GM21825 (cell line): ENCODE measurements at regions not wholly inside any gene's neighbourhood (a gene's known extent, or its start where the extent isn't known, plus 50 kb on each side); places are given as distances from the start of the nearest gene placed in this dataset.

Experiments
- ATAC-seq: cut with Tn5 transposase; IDR thresholded peaks from one replicate; pipeline ENCODE4 v1.9.1; 2021; ENCODE audit warnings: mild to moderate bottlenecking, moderate library complexity; ENCODE audit not compliant: unreplicated experiment

GRCh38 chr2:138964418-138964817 is 184.2 kb upstream of the NXPH2 start:
- ATAC-seq = no peak

- no peak for ATAC-seq
Measured at GRCh38 chr2:138962686-138963085, 182.5 kb upstream of the NXPH2 start.

- no peak for ATAC-seq
Measured at GRCh38 chr2:138960191-138960590, 180.0 kb upstream of the NXPH2 start.

GRCh38 chr2:138959031-138959430 is 178.8 kb upstream of the NXPH2 start:
- no peak for ATAC-seq

GRCh38 chr2:138956116-138956515 is 175.9 kb upstream of the NXPH2 start:
- no peak for ATAC-seq

- no peak for ATAC-seq
Measured at GRCh38 chr2:138950486-138950885, 170.3 kb upstream of the NXPH2 start.

GRCh38 chr2:138949517-138949916 is 169.3 kb upstream of the NXPH2 start:
- no peak for ATAC-seq

GRCh38 chr2:138948070-138948539 is 167.9 kb upstream of the NXPH2 start:
- peak; percentile 79 for ATAC-seq

GRCh38 chr2:138943470-138943869 is 163.3 kb upstream of the NXPH2 start:
- no peak for ATAC-seq

- ATAC-seq = no peak
Measured at GRCh38 chr2:138942466-138942865, 162.3 kb upstream of the NXPH2 start.

- no peak for ATAC-seq
Measured at GRCh38 chr2:138931284-138932256, 151.4 kb upstream of the NXPH2 start.

- no peak for ATAC-seq
Measured at GRCh38 chr2:138930571-138930970, 150.4 kb upstream of the NXPH2 start.

GRCh38 chr2:138928374-138929021 is 148.3 kb upstream of the NXPH2 start:
- ATAC-seq = no peak

GRCh38 chr2:138922973-138923563 is 142.9 kb upstream of the NXPH2 start:
- no peak for ATAC-seq

GRCh38 chr2:138919120-138919747 is 139.0 kb upstream of the NXPH2 start:
- ATAC-seq = no peak

- no peak for ATAC-seq
Measured at GRCh38 chr2:138910427-138910826, 130.2 kb upstream of the NXPH2 start.

GRCh38 chr2:138906549-138906948 is 126.4 kb upstream of the NXPH2 start:
- ATAC-seq = no peak

GRCh38 chr2:138902239-138902871 is 122.2 kb upstream of the NXPH2 start:
- ATAC-seq = no peak

- no peak for ATAC-seq
Measured at GRCh38 chr2:138901530-138901929, 121.3 kb upstream of the NXPH2 start.

- no peak for ATAC-seq
Measured at GRCh38 chr2:138898855-138899254, 118.7 kb upstream of the NXPH2 start.

- no peak for ATAC-seq
Measured at GRCh38 chr2:138897274-138897673, 117.1 kb upstream of the NXPH2 start.
